ENCODE measurements at regions not wholly inside any gene's neighbourhood (a gene's known extent, or its start where the extent isn't known, plus 50 kb on each side); places are given as distances from the start of the nearest gene placed in this dataset.

GRCh38 chr3:8276056-8276455 lies 225.6 kb upstream of the LMCD1 start:
- no TSS peak for BruUV-seq (replicated peaks)

More at GRCh38 chr3:8276056-8276455, 225.6 kb upstream of the LMCD1 start:
- CTCF ChIA-PET, result interaction anchor here (0.6 to 1.0 kb wide), 2 partner anchors 11 to 12 kb away, joined by 3 to 4 read pairs; no protein-coding TSS in a partner anchor
- DNase-seq (no peak), ATAC-seq (ENCODE audit: low read depth) (no peak)
- POLR2A ChIA-PET (ENCODE audit: unreplicated experiment), result no interaction called here
- TF ChIP-seq BHLHE40 (IDR thresholded peaks at IDR 0.05; ENCODE audit: low read depth, low read length) (no peak), CEBPB (IDR thresholded peaks at IDR 0.05; ENCODE audit: low read depth, low read length) (no peak), MAFK (IDR thresholded peaks at IDR 0.05; ENCODE audit: low read depth, low read length) (no peak), MXI1 (IDR thresholded peaks at IDR 0.05; ENCODE audit: borderline replicate concordance, low read depth, low read length) (no peak), FOS (IDR thresholded peaks at IDR 0.05; ENCODE audit: low read depth, low read length) (no peak), RCOR1 (IDR thresholded peaks at IDR 0.05; ENCODE audit: insufficient replicate concordance, low read length) (no peak), ELK1 (IDR thresholded peaks at IDR 0.05; ENCODE audit: borderline replicate concordance, low read depth, low read length) (no peak)
- H2AK9ac ChIP-seq (replicated peaks; ENCODE audit: low read depth, low read length, poor library complexity), result no peak overlapping the region
- H4K8ac ChIP-seq (ENCODE audit: low read depth in 2 of 2, low read length in 2 of 2), result no peak overlapping the region
- H2AK5ac ChIP-seq (ENCODE audit: low read depth, low read length), result no peak overlapping the region
- H3K4me3 ChIP-seq (ENCODE audit: insufficient read depth, low read depth, low read length), result no peak overlapping the region
- H3K27me3 ChIP-seq (ENCODE audit: control insufficient read depth, insufficient read depth, low read length), result no peaks in the 10 kb centered on the region; the same call in 1 of the 2 replicates
- H3K18ac ChIP-seq (ENCODE audit: low read depth, low read length), result no peak overlapping the region
- no peak overlapping the region for H3K4me2 ChIP-seq (ENCODE audit: low read depth, low read length)
- H3K23ac ChIP-seq (ENCODE audit: low read depth, low read length), result no peak overlapping the region
- no peaks in the 10 kb centered on the region for H3K79me1 ChIP-seq (ENCODE audit: low read depth in 1 of 2, low read length in 2 of 2)
- intact Hi-C loops (cut with micrococcal nuclease) (no loop called here), in situ Hi-C loops (cut with MboI; ENCODE audit: low sequenced_read_pairs) (no loop called here), dilution Hi-C loops (cut with HindIII; ENCODE audit: low sequenced_read_pairs, unreplicated experiment) (no loop called here)
- H2AFZ ChIP-seq (replicated peaks; ENCODE audit: low read length, poor library complexity), result no peak overlapping the region
- no peak overlapping the region for H2BK20ac ChIP-seq (ENCODE audit: low read depth, low read length)
- H3K27ac ChIP-seq (ENCODE audit: insufficient read depth, low read length), result no peak overlapping the region
- H3K56ac ChIP-seq (ENCODE audit: extremely low read depth, insufficient read depth, low read length), result no peak overlapping the region
- H2BK120ac ChIP-seq (ENCODE audit: low read depth, low read length), result no peak overlapping the region
- H3K14ac ChIP-seq (replicated peaks; ENCODE audit: low read depth, low read length), result no peak overlapping the region
- no peak overlapping the region for H4K91ac ChIP-seq (ENCODE audit: insufficient read depth, low read depth, low read length)
- no CpG with 5 or more reads among the region's 3 CpGs for WGBS, 2 experiments (ENCODE audit: extremely low coverage in 2 of 2, insufficient read length in 1 of 2)
- no peak overlapping the region for H4K5ac ChIP-seq (ENCODE audit: low read depth, low read length)
- no peak overlapping the region for H2BK15ac ChIP-seq (ENCODE audit: low read depth, low read length)
- no peaks in the 10 kb centered on the region for H3K4me1 ChIP-seq (ENCODE audit: control insufficient read depth, insufficient read depth, low read length)
- H3K9ac ChIP-seq (ENCODE audit: low read depth, low read length), result no peak overlapping the region
- no peaks in the 10 kb centered on the region for H3K36me3 ChIP-seq (ENCODE audit: control insufficient read depth, insufficient read depth, low read length)
- no peak overlapping the region for H3K4ac ChIP-seq (ENCODE audit: low read depth, low read length)
- no peaks in the 10 kb centered on the region for H3K9me1 ChIP-seq (ENCODE audit: insufficient read depth, low read length)
- no peaks in the 10 kb centered on the region for H4K20me1 ChIP-seq (ENCODE audit: insufficient read depth, low read length)
- H3K9me3 ChIP-seq (ENCODE audit: control insufficient read depth, insufficient read depth, low read length), result no peaks in the 10 kb centered on the region
- H2BK5ac ChIP-seq (ENCODE audit: low read depth, low read length, poor library complexity, severe bottlenecking), result no peak overlapping the region

Measured in IMR-90 (cell line).